Left lung (tissue), 4 donors: ENCODE measurements at regions not wholly inside any gene's neighbourhood (a gene's known extent, or its start where the extent isn't known, plus 50 kb on each side); places are given as distances from the start of the nearest gene placed in this dataset.

Experiments
- ATAC-seq: fragments of 200-7000 bp; cut with Tn5 transposase; one replicate; pipeline ENCODE4 v1.9.1; 2020; ENCODE audit warnings: moderate library complexity
- DNase-seq, 4 donors: peaks; one replicate each; pipeline ENCODE4 v3.0.0-alpha.2; 2013 to 2020
- H3K27ac ChIP-seq, 2 donors: fragments of 200-600 bp; sonication (generic) in 1 of 2; one replicate each; pipeline versions ENCODE4 v1.5.0 to v1.8.0; 2020 to 2021
- H3K27me3 ChIP-seq, 2 donors: fragments of 200-600 bp; sonication (generic) in 1 of 2; one replicate each; pipeline versions ENCODE4 v1.5.0 to v1.8.0; 2020 to 2021
- H3K36me3 ChIP-seq, 2 donors: fragments of 200-600 bp; sonication (generic) in 1 of 2; one replicate each; pipeline versions ENCODE4 v1.5.0 to v1.8.0; 2020 to 2021
- H3K4me1 ChIP-seq, 2 donors: fragments of 200-600 bp; one replicate each; pipeline ENCODE4 v1.8.0; 2021
- H3K4me3 ChIP-seq, 2 donors: fragments of 200-600 bp; sonication (generic) in 1 of 2; one replicate each; pipeline versions ENCODE4 v1.5.0 to v1.8.0; 2020 to 2021; ENCODE audit warnings: mild to moderate bottlenecking in 1 of 2
- H3K9me3 ChIP-seq, 2 donors: fragments of 200-600 bp; sonication (generic) in 1 of 2; one replicate each; pipeline versions ENCODE4 v1.5.0 to v1.8.0; 2020 to 2021
- intact Hi-C, 2 donors: fragments of 100-400 bp; cut with DNase I; formaldehyde crosslinking; loops; one replicate each; pipeline versions ENCODE4 v1.11.2 to v1.14.2; 2022
- TF ChIP-seq, protein P1 (sequence below), 2 donors: fragments of 200-600 bp; sonication (generic) in 1 of 2; IDR thresholded peaks; one replicate each; pipeline versions ENCODE4 v1.5.0 to v1.8.0; 2021; ENCODE audit warnings: antibody characterized with exemption in 2 of 2
- donor health status: DM: no; HTN: yes; CAD: no.
- donor health status: DM: no; HTN: no; CAD: no.

DNA sequence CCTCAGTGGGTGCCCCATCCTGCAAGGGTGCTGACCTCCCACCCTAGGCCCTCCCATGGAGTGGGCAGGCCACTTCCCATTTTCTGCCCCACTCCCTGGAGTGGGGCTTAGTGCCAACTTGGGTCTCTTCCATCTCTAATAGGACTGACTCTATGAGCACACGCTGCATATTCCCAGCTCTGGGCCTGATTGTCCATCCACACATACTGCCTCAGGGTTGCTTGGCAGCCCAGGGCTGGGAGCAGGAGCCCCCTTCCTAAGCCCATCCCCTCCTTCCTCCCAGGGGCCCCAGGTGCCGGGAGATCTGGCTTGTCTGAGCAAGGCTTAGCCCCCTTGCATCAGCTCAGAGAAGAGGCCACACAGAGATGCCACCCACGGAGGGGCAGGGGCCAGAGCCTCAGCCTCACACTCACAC lies 55.1 kb downstream of the PJA1 start:
- ATAC-seq: no peak
- Histone ChIP-seq H3K9me3 (no peaks in the 10 kb centered on the region), H3K27me3 (peaks cover 0 to 7% of the 10 kb centered on the region in 2 donors), H3K4me3 (no peak overlapping the region), H3K36me3 (no peaks in the 10 kb centered on the region), H3K27ac (no peak overlapping the region), H3K4me1 (no peaks in the 10 kb centered on the region)
- TF ChIP-seq, protein P1, sequence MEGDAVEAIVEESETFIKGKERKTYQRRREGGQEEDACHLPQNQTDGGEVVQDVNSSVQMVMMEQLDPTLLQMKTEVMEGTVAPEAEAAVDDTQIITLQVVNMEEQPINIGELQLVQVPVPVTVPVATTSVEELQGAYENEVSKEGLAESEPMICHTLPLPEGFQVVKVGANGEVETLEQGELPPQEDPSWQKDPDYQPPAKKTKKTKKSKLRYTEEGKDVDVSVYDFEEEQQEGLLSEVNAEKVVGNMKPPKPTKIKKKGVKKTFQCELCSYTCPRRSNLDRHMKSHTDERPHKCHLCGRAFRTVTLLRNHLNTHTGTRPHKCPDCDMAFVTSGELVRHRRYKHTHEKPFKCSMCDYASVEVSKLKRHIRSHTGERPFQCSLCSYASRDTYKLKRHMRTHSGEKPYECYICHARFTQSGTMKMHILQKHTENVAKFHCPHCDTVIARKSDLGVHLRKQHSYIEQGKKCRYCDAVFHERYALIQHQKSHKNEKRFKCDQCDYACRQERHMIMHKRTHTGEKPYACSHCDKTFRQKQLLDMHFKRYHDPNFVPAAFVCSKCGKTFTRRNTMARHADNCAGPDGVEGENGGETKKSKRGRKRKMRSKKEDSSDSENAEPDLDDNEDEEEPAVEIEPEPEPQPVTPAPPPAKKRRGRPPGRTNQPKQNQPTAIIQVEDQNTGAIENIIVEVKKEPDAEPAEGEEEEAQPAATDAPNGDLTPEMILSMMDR (IDR thresholded peaks at IDR 0.05): no peak
- peak in 1 of 4 donors; percentile 29 for DNase-seq
- intact Hi-C loops: no loop called here

DNA sequence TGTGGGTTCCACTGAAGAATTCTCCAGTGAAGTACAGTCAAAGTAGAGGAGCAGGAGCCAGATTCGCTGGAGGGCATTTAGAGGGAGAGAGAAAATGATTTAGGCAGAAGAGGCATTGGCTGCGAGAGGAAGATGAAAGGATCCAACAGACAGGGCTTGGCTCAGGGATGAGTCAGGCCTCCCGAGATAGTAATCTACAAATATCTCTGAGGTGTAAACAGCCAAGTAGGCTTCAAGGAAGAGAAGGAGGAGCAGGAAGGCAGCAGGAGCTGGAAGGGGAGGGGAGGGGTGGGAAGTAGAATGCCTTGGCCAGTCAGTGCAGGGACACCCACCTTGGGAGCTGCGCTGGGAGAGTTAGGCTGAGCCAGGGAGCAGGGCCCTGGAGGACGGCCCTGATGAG lies 55.5 kb downstream of the PJA1 start:
- no peak for ATAC-seq
- Histone ChIP-seq H3K27ac (no peak overlapping the region), H3K36me3 (no peaks in the 10 kb centered on the region), H3K9me3 (no peaks in the 10 kb centered on the region), H3K4me3 (no peak overlapping the region), H3K4me1 (no peaks in the 10 kb centered on the region), H3K27me3 (peaks cover 0 to 7% of the 10 kb centered on the region in 2 donors)
- TF ChIP-seq, protein P1 (IDR thresholded peaks at IDR 0.05): no peak
- intact Hi-C loops: no loop called here
- no peak for DNase-seq

DNA sequence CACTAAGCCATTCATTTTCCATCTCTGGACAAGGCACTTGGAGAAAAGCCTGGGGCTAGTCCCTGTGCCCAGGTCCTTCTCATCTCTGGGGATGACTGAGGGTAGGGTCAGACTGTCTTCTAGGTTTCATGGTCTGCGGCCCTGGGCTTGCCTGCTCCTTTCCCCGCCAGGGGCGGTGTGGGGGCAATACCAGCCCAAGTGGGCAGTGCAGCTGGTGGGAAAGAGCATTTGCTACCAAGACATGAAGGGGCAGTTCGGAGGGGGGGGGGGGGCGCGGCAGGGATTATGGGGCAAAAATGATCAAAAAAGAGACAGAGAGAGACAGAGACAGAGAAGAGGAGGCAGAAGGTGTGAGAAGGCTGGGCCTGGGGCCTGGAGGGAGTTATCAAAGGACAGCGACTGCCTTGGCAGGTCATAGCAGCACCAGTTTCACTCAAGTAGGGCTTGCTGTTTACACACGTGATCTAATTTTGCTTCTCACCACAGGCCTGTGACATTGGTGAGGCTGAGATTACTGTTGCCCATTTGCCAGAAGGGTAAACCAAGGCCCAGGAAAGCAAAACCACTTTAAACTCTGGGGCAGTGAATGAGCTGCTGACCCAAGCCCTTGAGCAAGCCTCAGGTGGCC lies 56.1 kb downstream of the PJA1 start:
- intact Hi-C loops: no loop called here
- Histone ChIP-seq H3K4me1 (no peaks in the 10 kb centered on the region), H3K36me3 (no peaks in the 10 kb centered on the region), H3K27me3 (peaks cover 0 to 7% of the 10 kb centered on the region in 2 donors), H3K9me3 (no peaks in the 10 kb centered on the region), H3K27ac (no peak overlapping the region), H3K4me3 (no peak overlapping the region)
- ATAC-seq (no peak), DNase-seq (no peak)
- TF ChIP-seq, protein P1 (IDR thresholded peaks at IDR 0.05): no peak

DNA sequence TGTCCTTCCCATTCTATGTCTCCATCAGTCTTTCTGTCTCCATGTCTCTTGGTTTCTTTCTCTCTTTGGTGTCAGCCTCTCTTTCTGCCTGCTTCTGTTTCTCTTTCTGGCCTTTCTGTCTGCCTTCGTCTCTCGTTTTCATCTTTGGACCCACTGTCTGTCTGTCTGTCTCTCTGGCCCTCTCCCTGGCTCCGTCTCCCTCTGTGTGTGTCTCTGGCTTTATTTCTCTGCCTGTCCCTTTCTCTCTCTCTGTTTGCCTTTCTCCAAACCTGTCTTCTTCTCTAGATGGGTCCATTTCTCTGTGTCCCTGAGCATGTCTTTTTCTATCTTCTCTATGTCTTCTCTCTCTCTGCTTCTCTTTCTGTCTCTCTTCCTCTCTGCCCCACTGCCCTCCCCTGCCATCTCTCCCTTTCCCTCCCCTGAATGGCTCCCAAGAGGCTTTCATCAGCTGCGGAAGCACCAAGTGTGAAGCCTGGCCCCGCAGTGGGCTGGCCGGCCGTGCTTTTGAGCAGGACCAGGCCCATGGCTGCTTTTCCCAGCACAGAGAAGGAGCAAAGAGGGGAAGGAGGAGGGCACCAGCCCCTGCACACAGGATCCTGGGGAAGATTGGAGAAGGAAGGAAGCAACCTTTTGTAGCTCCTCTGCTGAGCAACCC lies 57.4 kb downstream of the PJA1 start:
- intact Hi-C loops: no loop called here
- Histone ChIP-seq H3K27me3 (peaks cover 0 to 7% of the 10 kb centered on the region in 2 donors), H3K9me3 (no peaks in the 10 kb centered on the region), H3K27ac (no peak overlapping the region), H3K36me3 (no peaks in the 10 kb centered on the region), H3K4me3 (no peak overlapping the region), H3K4me1 (no peaks in the 10 kb centered on the region)
- TF ChIP-seq, protein P1 (IDR thresholded peaks at IDR 0.05): no peak
- DNase-seq: peak in 1 of 4 donors; percentile 21
- no peak for ATAC-seq

DNA sequence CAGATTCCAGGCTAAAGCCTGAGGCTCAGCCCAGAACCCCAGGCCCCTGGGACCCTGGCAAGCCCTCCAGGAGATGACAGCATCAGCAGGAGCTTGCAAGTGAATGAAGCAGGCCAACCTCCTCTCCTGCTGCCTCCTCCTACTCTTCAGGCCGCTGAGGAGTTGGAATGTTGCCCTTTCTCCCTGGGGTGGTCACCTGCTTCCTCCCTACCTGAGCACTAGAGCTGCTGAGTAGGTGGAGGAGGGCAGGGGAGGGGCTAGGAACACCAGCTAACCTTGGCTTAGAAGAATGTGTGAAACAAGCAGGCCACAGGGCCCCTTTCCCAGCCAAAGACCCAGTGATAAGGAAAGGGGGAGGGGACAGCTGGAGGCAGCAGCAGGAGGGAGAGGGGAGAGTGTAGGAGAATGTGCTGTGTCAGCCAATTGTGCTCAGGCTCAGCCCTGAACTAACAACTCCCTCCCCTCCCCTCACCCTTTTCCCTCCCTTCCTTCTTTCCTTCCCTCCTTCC lies 58.0 kb downstream of the PJA1 start:
- peaks cover 0 to 7% of the 10 kb centered on the region in 2 donors for H3K27me3 ChIP-seq
- intact Hi-C loops: no loop called here
- no peaks in the 10 kb centered on the region for H3K4me1 ChIP-seq
- TF ChIP-seq, protein P1 (IDR thresholded peaks at IDR 0.05): no peak
- ATAC-seq (peak; percentile 67), DNase-seq (peak in 3 of 4 donors; percentile 43 to 85 (median 59))
- no peak overlapping the region for H3K4me3 ChIP-seq
- H3K27ac ChIP-seq: no peak overlapping the region
- no peaks in the 10 kb centered on the region for H3K9me3 ChIP-seq
- no peaks in the 10 kb centered on the region for H3K36me3 ChIP-seq
